CD4-positive, alpha-beta T cell (primary cell): ENCODE measurements at regions not wholly inside any gene's neighbourhood (a gene's known extent, or its start where the extent isn't known, plus 50 kb on each side); places are given as distances from the start of the nearest gene placed in this dataset.

Source experiments
- ATAC-seq: fragments of 200-7000 bp; cut with Tn5 transposase; one replicate; pipeline ENCODE4 v1.10.0; 2022; ENCODE audit warnings: mild to moderate bottlenecking; ENCODE audit not compliant: poor library complexity
- CTCF ChIA-PET: fragments of 350-600 bp; sonication (Branson Sonifier 250); formaldehyde crosslinking; loops from one replicate; lab custom pipeline; 2021; ENCODE audit warnings: antibody characterized with exemption, inconsistent platforms; lab: Charles Lee
- POLR2A ChIA-PET: fragments of 350-600 bp; sonication (Branson Sonifier 250); formaldehyde crosslinking; loops from one replicate; lab custom pipeline; 2021; ENCODE audit warnings: antibody characterized with exemption, inconsistent platforms; lab: Charles Lee
- DNase-seq, 14 experiments: peaks; one replicate each; pipeline ENCODE4 v3.0.0-alpha.2; 2013 to 2020; ENCODE audit warnings: mixed read lengths in 2 of 14
- H3K27ac ChIP-seq, 2 donors: one replicate each; pipeline versions ENCODE4 v1.5.1 to v1.7.0; 2013; ENCODE audit warnings: low read length in 2 of 2, low read depth in 1 of 2, mild to moderate bottlenecking in 1 of 2
- H3K27me3 ChIP-seq, 2 experiments: 1 replicate in 1 of 2; 2 replicates in 1 of 2; pipeline versions ENCODE4 v1.6.1 to v1.7.0; 2013; ENCODE audit warnings: low read length in 2 of 2, control low read depth in 1 of 2, mild to moderate bottlenecking in 1 of 2, moderate library complexity in 1 of 2; ENCODE audit not compliant: insufficient read depth in 2 of 2, control insufficient read depth in 1 of 2
- H3K36me3 ChIP-seq: one replicate; pipeline ENCODE4 v1.6.1; 2013; ENCODE audit warnings: low read length, control low read depth; ENCODE audit not compliant: insufficient read depth
- H3K4me1 ChIP-seq: one replicate; pipeline ENCODE4 v1.6.1; 2013; ENCODE audit warnings: low read length, control low read depth; ENCODE audit not compliant: insufficient read depth
- H3K4me3 ChIP-seq: one replicate; pipeline ENCODE4 v1.5.1; 2013; ENCODE audit warnings: mild to moderate bottlenecking, low read length, moderate library complexity
- H3K9me3 ChIP-seq, 2 experiments: 1 replicate in 1 of 2; 2 replicates in 1 of 2; pipeline versions ENCODE4 v1.6.1 to v1.7.0; 2013; ENCODE audit warnings: low read length in 2 of 2, mild to moderate bottlenecking in 2 of 2, control low read depth in 1 of 2, moderate library complexity in 1 of 2; ENCODE audit not compliant: control insufficient read depth in 1 of 2, insufficient read depth in 1 of 2
- H3K27ac Mint-ChIP-seq: one replicate; pipeline ENCODE4 v1.8.0; 2020; ENCODE audit warnings: mixed read lengths
- H3K27me3 Mint-ChIP-seq: one replicate; pipeline ENCODE4 v1.8.0; 2021; ENCODE audit warnings: mixed read lengths
- H3K36me3 Mint-ChIP-seq: one replicate; pipeline ENCODE4 v1.8.0; 2021; ENCODE audit warnings: low read depth, mixed read lengths
- H3K4me1 Mint-ChIP-seq: one replicate; pipeline ENCODE4 v1.8.0; 2021; ENCODE audit warnings: low read depth, mixed read lengths
- H3K4me3 Mint-ChIP-seq: one replicate; pipeline ENCODE4 v1.8.0; 2020; ENCODE audit warnings: mild to moderate bottlenecking, mixed read lengths
- H3K9me3 Mint-ChIP-seq: one replicate; pipeline ENCODE4 v1.8.0; 2020; ENCODE audit warnings: mixed read lengths
- CTCF ChIP-seq: fragments of 200-600 bp; IDR thresholded peaks from one replicate; pipeline ENCODE4 v1.8.0; 2022; ENCODE audit warnings: antibody characterized with exemption, mild to moderate bottlenecking
- intact Hi-C, 2 experiments: fragments of 100-400 bp; cut with DNase I in 1 of 2; cut with micrococcal nuclease in 1 of 2; formaldehyde crosslinking; loops; one replicate each; pipeline versions ENCODE4 v1.15.1 to v1.9.0; 2023 to 2025; cut with DNase I, micrococcal nuclease

GRCh38 chr6:158255275-158255988 is 56.8 kb upstream of the TULP4 start:
- Mint-ChIP-seq H3K27ac (peak overlapping the region; percentile 40), H3K36me3 (peaks cover 9% of the 10 kb centered on the region), H3K4me3 (peak overlapping the region; percentile 30), H3K27me3 (no peaks in the 10 kb centered on the region), H3K9me3 (no peaks in the 10 kb centered on the region), H3K4me1 (peaks cover 51% of the 10 kb centered on the region)
- no peak for ATAC-seq
- Histone ChIP-seq H3K27me3 (no peaks in the 10 kb centered on the region), H3K27ac (no peak overlapping the region), H3K4me3 (no peak overlapping the region), H3K9me3 (no peaks in the 10 kb centered on the region), H3K4me1 (peaks cover 30% of the 10 kb centered on the region), H3K36me3 (peaks cover 7% of the 10 kb centered on the region)
- intact Hi-C loops = no loop called here
- ChIA-PET CTCF (no interaction called here), POLR2A (no interaction called here)
- no peak for DNase-seq
- TF ChIP-seq CTCF = no peak

GRCh38 chr6:158255989-158256601 is 56.2 kb upstream of the TULP4 start:
- H3K27me3 Mint-ChIP-seq = no peaks in the 10 kb centered on the region
- CTCF ChIA-PET = no interaction called here
- no peaks in the 10 kb centered on the region for H3K9me3 Mint-ChIP-seq
- H3K36me3 Mint-ChIP-seq = peaks cover 9% of the 10 kb centered on the region
- peak in 3 of 14 experiments; percentile 23 to 53 (median 25) for DNase-seq
- H3K9me3 ChIP-seq = no peaks in the 10 kb centered on the region
- H3K27ac ChIP-seq = no peak overlapping the region
- peaks cover 51% of the 10 kb centered on the region for H3K4me1 Mint-ChIP-seq
- peaks cover 30% of the 10 kb centered on the region for H3K4me1 ChIP-seq
- H3K4me3 ChIP-seq = no peak overlapping the region
- H3K27me3 ChIP-seq = no peaks in the 10 kb centered on the region
- peak; percentile 58 for ATAC-seq
- intact Hi-C loops = no loop called here
- H3K4me3 Mint-ChIP-seq = peak overlapping the region; percentile 30
- peak overlapping the region; percentile 40 for H3K27ac Mint-ChIP-seq
- peaks cover 7% of the 10 kb centered on the region for H3K36me3 ChIP-seq
- TF ChIP-seq CTCF = no peak
- POLR2A ChIA-PET = interaction anchor here (1.0 to 1.2 kb wide), 3 partner anchors 13 to 25 kb away, joined by 3 to 4 read pairs (median 3); no protein-coding TSS in a partner anchor

GRCh38 chr6:158256746-158257424 is 55.4 kb upstream of the TULP4 start:
- CTCF ChIA-PET = no interaction called here
- Mint-ChIP-seq H3K4me3 (no peak overlapping the region), H3K27me3 (no peaks in the 10 kb centered on the region), H3K36me3 (peaks cover 9% of the 10 kb centered on the region), H3K27ac (peak overlapping the region; percentile 13), H3K9me3 (no peaks in the 10 kb centered on the region), H3K4me1 (peaks cover 56% of the 10 kb centered on the region)
- Histone ChIP-seq H3K27me3 (no peaks in the 10 kb centered on the region), H3K4me3 (no peak overlapping the region), H3K27ac (no peak overlapping the region), H3K4me1 (peaks cover 30% of the 10 kb centered on the region), H3K36me3 (peaks cover 7% of the 10 kb centered on the region), H3K9me3 (no peaks in the 10 kb centered on the region)
- ATAC-seq (no peak), DNase-seq (no peak)
- TF ChIP-seq CTCF = no peak
- POLR2A ChIA-PET = interaction anchor here (1.0 to 1.2 kb wide), 3 partner anchors 14 to 25 kb away, joined by 3 to 4 read pairs (median 3); no protein-coding TSS in a partner anchor
- intact Hi-C loops = no loop called here
